CD4-positive, alpha-beta T cell treated with Interleukin-10 for 1 hour (primary cell): ENCODE measurements at regions not wholly inside any gene's neighbourhood (a gene's known extent, or its start where the extent isn't known, plus 50 kb on each side); places are given as distances from the start of the nearest gene placed in this dataset.

Source experiments
- DNase-seq: peaks from one replicate; pipeline ENCODE4 v3.0.0-alpha.2; 2020

DNA sequence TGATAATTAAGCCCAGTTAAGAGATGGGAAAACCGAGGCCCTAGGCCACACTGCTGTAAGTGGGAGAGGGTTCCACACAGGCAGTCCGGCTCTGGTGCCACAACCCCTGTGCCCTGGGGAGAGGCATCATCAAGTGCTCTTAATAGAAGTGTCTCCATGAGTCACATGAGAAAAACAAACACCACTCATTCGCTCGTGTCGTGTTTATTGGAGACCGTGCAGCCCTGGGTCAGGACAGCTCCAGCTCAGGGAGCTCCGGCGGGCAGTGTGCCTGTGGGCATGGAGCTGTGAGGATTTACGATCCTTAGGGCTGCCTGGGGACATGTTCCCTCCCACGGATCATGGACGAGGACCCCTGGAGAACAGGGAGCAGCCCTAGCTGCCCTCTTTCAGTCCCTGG is 658.5 kb downstream of the AJAP1 start:
- no peak for DNase-seq

DNA sequence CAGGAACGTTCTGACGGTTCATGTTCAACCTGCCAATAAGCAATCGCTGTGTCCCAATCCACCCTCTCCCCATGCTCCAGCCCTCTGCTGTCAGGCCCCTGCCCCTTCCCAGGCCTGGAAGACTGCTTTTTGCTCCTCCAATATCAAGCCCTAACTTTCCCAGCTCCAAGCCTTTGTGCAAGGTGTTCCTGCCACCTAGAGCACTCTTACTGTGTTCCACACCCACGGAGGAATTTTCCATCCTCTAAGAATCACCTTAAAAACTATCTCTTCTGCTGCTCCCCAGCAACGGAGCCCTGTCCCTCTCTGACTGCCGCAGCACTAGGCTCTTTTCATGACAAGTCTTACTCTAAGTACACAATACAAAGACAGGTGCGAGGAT is 657.9 kb downstream of the AJAP1 start:
- DNase-seq, result no peak

DNA sequence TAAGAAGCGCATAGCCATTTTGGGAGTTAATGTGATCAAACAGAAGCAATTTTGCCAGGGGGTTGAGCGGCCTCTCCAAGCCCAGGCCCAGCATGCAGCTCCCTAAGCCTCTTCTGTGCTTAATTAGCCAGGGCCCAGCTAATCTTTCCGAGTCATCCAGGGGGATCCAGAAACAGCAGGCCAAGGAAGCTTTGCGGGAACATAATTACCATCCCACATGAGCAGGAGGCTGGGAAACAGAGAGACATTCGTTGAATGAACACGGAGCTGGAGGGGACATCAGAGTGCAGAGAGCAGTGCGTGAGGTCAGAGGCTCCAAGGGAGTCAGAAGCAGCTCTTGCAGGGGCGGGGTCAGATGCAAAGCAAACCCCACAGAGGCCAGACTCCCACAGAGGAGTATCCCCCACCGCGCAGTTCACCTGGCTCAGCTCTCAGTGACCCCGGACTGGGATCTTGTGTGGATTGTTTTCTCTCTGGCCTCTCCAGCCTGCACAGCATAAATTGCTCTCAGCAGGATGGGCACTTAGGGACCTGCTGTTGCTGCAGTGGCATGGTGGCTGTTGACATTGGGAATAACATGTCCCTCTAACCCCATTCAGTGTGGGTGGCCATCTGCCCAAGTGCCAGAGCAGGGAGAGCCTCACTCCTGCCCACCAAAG is 657.4 kb downstream of the AJAP1 start:
- no peak for DNase-seq

DNA sequence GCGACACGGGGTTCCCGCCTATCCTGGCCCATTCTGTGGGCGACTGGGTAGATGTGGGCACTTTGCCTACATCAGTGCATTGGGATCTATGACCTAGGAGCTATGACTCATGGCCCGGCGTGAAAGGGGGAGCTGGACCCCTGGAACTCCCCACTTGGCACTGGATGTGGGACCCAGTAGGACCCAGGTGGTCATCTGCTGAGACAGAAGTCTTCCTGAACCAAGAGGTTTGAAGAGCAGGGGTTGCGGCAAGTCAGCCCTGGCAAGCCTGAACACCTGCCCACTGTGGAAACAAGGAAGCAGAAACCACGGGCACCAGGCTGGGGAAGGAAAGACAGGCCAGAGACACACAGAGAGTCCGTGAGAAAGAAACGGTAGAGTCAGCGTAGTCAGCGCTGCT is 656.7 kb downstream of the AJAP1 start:
- no peak for DNase-seq

DNA sequence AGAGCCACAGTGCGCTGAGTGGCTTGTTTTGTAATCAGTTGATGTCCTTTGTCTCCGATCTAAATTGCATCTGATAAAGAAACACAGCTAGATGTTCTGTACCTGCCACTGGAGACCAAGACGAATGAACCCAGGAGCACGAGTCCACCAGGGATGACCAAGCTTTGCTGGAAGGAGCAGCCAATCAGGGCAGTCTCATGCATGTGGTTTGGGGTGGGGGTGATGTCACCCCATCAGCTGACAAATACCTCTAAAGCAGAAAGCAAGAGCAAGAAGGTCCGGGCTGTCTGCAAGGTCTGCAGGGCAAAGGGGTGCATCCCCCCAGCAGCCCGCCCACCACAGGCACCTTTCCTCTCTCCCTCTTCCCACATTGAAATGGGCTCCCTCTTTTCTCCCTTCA is 653.8 kb downstream of the AJAP1 start:
- DNase-seq, result no peak

DNA sequence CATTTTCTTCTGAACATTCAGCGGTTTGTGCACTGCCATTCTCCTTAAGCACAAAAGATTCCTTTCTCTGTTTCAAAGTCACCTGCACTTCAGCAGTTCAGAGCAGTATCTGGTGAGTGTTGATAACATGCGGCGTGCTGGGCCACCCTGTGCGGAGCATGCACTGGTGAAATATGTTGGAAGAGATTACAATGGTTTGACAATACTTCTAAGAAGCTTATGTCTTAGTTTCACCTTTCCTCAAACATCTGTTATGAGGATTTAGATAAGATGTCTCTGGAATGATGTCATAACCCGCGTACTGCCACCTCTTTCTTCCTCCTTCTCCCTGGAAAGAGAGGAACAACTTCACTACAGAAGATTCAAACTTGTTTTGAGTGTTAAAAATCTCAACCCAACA is 650.3 kb downstream of the AJAP1 start:
- no peak for DNase-seq

DNA sequence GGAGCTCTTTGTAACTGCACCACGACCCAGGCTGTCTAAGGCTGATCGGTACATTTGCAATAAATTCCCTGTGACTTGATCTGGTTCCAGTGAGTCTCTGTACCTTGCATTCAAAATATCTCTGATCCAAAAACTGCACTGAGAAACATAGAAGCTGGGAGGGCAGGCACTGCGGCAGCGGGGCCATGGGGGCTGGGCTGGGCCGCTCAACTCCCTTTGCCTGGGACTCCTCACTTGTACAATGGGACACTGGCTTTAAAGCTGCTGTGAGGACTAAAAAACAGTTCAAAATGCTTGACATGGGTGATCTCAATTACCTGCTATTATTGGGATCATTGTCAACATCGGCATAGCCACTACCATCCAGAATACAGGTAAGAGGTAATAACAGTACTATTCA is 644.0 kb downstream of the AJAP1 start:
- DNase-seq, result no peak

DNA sequence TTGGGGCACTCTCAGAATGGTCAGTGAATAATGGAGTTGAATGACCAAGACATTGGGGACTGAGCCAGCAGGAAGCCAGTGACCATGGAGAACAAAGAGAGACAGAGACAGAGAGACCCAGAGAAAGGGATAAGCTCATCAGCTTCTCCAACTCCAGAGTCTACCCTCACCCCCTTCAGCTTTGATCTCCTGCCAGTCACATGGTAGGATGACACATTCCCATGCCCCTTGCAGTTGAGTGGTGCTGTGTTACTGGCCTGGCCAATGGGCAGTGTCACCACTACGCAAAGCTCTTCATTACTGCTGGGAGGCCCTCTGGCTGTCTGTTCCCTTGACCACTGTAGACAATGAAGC is 643.5 kb downstream of the AJAP1 start:
- DNase-seq, result no peak

DNA sequence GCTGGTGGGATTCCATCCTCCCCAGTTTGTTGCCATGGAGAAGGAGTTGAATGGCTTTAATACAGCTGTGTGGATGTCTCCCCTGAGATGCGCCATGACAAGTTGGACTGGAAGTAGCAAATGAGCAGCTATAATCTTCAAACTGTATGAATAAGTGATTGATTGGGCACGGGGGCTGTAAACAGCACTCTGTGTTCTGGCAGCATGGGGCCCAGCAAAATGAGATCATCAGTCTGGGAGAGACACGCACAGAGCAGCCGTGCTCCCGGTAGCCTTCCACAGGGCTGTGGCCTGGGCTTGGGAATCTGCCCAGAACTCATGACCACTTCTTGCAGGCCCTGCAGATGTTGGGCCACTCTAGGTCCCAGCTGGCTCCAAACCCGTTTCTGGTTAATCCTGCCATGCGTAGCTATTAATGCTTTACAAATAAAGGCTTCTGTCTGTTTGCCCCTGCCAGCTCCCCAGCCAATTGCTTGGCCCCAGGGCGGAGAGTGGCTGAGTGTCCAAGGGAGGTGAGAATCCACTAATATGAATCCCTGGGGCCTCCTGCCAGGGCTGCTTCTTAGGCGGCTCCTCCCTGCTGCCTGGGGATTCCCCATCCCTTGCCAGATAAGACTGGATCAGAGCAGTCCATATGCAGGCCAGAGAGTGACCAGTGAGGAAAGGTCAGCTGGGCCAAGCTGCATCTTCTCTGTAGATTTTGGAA is 642.9 kb downstream of the AJAP1 start:
- DNase-seq, result no peak

DNA sequence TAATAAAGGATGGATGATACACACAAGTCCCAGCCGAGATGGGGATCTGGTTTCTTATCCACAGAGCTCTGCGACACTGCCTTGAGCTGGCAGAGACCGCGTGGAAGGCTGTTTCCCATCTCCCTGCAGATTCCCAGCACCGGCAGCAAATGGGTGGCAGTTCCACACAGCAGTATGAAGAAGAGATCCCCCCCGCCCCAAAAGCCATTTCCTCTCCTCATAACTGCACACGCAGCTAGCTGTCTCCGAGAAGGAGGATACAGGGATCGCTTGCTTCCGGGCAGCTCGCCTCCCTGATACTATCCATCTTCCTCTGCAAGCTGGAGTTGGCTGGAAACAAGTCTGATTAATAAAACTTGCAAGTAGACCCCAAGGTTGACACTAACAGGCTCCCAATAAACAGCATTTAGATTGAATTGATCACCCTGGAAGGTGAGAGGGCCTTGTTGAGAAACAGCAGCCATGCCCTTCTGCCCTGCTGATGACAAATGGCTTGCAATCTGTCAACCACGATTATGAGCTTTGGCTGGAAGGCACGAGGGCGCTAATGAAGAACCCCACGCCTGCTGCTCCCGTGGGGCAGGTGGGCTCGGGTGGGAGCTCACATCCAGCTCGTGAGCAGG is 642.3 kb downstream of the AJAP1 start:
- DNase-seq, result no peak

DNA sequence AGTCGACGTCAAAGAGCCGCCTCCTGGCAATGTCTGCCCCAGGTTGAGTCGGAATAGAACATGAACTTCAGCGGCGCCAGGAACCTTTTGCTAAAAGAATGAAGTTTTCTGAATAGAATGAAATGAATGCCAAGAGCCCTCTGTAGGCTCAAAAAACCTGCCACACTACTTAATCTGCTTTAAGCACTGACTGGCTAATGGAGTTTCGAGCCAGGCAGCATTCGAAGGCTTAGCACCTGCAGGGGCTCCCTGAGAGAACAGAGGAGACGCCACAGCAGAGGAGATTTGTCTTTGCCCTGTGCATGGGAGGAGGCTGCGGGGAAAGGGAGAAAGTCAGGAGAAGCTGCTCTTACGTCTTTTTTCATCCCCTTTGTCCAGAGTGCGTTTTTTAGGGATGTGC is 641.7 kb downstream of the AJAP1 start:
- no peak for DNase-seq

DNA sequence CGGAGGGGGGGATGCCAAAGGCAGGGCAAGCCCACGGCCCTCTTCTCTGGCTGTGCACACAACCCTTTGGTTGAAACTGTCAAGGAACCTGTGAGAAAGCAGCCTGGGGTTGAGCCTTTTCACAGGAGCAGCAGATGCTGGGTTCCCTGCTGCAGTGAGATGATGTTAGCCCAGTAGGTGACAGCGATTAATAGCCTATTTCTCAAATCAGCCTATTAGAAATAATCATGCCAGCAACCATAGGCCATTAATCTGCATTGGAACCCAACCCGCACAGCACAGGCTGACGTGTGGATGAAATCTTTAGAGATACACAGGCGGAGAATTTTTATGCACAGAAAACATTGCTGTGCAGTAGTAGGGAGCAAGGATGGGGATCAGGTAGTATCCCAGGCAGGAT is 637.5 kb downstream of the AJAP1 start:
- DNase-seq, result no peak

DNA sequence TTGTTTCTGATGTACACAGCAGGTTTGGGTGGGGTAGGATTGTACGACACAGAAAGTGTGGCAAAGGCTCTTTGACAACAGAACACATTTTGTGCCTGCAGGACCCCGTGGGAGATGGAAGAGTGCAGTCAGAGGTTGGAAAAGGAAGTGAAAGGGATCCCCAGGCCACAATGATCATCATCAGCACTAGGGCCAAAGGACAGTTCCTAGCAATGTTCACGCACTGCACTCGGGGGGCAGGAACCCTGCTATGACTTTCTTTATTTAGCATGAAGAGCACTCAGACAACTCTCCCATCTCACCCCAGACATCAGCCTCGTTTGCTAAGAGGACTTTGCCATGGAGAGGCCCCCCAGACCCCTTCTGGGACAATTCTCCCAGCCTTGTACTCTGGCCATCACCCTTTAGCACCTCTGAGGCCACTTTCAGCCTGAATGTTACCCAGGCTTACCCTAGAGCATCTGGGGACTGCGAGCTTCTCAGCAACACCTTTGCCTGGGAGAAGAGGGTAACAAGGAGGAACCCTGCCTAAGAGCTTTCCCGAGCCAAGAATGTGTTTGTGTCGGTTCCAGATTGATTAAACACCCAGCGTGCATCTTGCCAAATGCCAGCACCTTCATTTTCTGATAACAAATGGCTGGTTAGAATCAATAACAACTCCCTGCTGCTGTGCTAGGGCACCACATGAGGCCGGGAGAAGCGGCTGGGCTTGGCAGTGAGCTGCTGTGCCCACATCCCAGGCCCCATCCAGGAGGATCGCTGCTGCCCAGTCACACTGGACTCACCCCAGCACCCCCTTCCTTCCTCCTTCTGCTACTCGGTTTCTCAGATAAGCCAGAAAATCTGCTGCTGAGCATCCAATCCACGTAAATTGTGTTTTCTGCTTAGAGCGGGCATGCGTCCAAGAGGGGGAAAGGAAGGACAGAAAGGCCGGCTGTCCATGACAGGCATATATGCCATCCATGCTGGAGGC is 633.1 kb downstream of the AJAP1 start:
- no peak for DNase-seq

DNA sequence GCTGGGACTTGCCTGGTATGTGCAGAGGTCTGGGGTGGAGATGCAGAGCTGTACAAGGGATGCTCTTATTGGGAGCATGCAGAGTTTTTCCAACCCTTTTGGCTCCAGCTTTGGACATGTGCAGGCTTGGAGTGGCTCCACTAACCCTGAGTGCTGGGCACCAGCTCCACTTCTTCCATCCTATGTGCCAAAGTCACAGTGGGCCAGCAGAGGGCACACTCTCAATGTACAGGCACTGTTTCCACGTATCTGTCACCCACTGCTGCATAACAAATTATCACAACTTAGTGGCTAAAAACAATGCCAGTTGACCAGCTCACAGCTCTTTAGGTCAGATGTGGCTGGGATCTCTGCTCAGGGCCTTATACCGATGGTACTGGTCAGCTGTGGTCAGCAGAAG is 631.8 kb downstream of the AJAP1 start:
- peak; percentile 54 for DNase-seq

DNA sequence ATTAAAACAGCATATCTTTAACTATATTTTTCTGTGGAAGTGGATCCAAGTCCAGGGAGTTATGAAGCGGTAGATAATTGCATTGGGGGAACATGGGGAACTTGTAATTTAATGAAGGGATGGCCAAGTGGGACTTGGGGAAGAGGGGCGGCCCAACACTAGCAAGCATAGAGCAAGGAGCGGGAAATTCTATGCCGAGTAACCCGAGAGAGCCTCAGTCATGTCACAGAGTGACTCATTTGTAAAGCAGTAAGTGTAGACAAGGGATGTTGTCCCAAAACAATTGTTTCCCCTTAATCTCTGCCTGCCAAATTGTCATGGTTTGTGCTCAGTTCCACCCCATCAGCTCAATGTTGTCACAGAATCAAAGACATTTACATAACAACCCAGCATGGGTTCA is 620.1 kb downstream of the AJAP1 start:
- DNase-seq, result no peak

DNA sequence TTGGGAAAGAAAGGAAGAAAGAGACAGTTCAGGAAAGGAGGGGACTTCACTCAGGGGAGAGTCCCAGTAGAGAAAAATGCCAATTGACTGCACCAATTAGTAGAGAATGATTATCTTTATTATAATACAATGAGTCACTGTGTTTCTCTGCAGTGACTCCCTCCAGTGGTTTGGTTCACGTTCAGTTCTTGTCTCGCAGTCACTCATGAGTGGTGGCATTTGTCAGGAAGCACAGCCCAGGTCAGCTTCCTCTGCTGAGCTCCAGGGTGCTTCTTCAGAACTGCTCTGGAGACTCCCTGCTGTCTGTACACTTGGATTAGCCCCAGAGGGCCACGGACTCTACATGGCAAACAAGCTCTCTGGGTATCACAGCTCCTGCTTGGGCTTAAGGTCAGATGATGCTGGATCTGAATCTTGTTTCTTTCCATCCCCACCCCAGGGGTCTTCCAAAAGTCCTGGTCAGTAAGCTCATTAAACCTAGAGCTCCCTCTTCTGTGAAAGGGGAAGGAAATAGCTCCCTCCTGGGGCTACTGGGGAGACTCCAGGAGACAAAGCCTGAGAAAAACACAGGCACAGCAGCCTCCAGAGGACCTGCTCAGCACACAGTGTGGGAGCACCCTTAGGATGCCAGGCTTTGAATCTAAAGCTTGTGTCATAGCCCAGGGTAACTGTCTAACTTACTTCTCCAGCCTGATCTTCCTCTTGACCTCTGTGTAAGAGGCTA is 619.0 kb downstream of the AJAP1 start:
- no peak for DNase-seq

DNA sequence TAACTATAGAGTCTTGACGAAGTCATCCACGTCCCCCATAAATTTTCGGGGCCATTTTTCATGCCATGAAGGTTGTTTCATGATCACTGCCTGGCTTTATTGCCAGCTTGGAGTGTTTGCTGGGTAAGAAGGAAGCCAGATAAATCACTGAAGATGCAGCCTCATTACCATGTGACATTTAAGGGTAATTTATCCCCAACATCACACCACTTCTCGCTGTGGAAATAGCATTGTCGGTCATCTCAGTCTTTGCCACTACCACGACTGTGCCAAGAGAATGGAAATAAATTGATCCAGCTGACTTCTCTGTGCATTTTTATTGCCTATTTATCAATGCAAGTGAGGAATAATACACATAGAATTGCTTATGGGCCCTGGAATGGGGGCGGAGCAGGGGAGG is 617.9 kb downstream of the AJAP1 start:
- no peak for DNase-seq

DNA sequence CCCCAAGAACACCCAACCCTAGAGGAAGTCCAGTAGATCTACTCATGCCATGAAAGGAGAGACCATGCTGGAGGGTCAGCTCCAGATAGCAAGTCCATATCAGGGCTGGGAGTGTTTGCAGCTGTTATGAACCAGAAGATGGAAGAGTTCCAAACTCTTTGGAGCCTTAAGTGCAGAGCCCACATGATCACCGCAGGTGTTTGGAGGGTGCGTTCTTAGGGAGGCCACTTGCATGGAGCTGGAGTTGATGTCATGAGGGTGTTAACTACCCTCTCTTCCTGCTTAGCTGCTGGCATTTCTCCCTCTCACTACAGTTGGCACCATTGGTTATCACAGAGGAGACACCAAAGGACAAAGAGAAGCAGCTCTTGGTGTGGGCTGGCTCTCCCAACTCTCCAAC is 616.9 kb downstream of the AJAP1 start:
- no peak for DNase-seq

DNA sequence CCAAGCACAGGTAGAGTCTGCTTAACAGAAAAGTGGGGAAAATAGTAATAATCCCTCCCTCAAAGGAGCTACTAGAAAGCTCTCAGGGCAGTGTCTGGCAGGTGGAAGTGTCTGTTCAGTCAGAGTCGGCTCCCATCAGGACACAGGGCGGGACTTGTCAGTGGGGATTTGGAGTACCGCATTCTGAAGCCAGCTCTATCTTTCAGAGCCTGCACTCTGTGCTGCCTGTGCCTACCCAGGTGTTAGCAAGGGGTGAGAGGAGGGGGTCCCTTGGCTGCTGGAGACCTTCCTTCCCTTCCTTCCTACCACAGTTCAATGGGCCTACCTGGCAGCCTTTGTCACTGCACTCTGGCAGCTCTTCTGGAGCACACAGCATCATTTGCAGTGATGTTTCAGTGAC is 615.5 kb downstream of the AJAP1 start:
- no peak for DNase-seq

DNA sequence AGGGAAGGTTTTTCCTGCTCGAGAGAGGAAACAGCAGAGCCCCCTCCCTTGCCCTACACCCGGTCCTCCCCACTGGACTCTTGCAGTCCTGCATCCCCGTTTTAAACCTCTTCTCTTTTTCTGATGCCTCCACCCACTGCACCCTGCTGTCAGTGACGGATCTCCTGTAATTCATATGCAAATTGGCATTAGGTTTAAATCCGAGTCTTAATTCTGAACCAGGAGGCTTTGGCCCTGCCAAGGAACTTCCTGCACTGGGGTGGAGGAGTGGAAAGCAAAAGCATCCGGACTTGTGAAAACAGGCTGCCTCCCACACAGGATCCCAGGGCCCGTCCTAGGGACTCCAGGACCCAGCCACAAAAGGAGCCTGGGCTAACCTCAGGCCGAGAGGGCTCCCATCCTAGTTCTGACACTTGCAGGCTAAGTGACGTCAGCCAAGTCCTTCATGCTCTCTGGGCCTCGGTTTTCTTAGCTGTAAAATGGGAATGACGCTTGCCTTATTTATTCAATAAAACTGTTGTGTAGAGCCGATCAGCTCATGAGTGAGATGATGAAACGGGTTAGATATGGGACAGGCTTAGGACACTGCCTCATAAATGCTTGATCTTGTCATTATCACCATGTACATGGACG is 613.3 kb downstream of the AJAP1 start:
- no peak for DNase-seq

DNA sequence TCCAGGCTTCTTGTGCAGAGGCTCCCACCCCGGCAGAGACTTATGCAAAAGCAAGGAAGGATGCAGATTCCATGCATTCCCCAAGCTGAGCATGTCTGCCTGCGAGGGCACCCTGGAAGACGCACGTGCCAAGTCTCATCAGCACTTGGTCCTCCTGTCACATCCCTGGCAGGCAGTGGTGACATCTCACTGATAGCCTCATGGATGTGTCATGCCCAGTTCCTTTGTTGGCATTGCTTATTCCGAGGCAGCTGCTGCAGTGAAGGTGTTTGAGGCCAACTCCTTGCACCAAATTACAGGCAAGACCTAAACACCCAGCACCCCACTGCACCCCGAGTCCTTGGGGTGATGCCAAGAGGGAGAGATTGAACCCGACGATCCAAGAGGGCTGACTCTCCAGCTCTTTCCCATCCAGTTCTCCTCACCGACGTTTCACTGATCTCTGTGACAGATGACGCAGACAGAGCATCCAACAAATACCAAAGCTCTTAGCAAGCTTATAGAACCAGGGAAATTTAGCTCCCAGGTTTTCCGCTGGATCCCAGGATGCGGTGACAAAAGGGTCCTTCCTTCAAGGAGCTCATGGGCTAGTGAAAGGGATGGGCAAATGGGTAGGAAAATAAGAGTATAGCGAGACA is 611.1 kb downstream of the AJAP1 start:
- DNase-seq, result no peak

DNA sequence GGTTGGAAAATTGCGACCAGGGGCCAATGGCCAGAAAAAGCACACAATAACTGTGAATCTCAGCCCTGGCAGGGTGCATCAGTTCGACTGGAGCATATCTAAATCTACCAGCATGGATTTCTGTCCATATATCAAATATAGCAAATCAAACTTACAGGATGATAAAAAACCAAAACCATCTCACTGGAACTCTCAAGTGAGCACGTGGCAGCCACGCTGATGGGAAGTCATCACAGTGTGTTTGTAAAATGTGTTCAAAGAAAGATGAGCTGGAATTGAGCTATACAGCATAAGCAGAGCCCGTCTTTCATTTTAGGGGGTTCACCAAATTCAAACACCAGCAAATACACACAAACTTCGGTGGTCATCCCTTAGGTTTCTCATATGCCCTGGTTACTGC is 610.1 kb downstream of the AJAP1 start:
- DNase-seq, result no peak
